Upper lobe of left lung (tissue), 6 donors: ENCODE measurements at regions not wholly inside any gene's neighbourhood (a gene's known extent, or its start where the extent isn't known, plus 50 kb on each side); places are given as distances from the start of the nearest gene placed in this dataset.

Experiments
- ATAC-seq, 2 donors: fragments of 200-7000 bp; cut with Tn5 transposase; one replicate each; pipeline ENCODE4 v1.9.1; 2022; ENCODE audit warnings: mild to moderate bottlenecking in 2 of 2, moderate library complexity in 2 of 2; ENCODE audit not compliant: low FRiP score in 2 of 2
- DNase-seq, 2 donors: peaks; one replicate each; pipeline ENCODE4 v3.0.0-alpha.2; 2019 to 2020
- H3K27ac ChIP-seq, 4 donors: fragments of 200-600 bp; sonication (generic); one replicate each; pipeline ENCODE4 v1.5.1; 2016 to 2019
- H3K27me3 ChIP-seq, 4 donors: fragments of 200-600 bp; sonication (generic); one replicate each; pipeline ENCODE4 v1.5.1; 2017 to 2019
- H3K36me3 ChIP-seq, 4 donors: fragments of 200-600 bp; sonication (generic); one replicate each; pipeline ENCODE4 v1.5.1; 2016 to 2019
- H3K4me1 ChIP-seq, 4 donors: fragments of 200-600 bp; sonication (generic); one replicate each; pipeline ENCODE4 v1.5.1; 2018 to 2019
- H3K4me3 ChIP-seq, 4 donors: fragments of 200-600 bp; sonication (generic); one replicate each; pipeline ENCODE4 v1.5.1; 2017 to 2019; ENCODE audit warnings: mild to moderate bottlenecking in 2 of 4, moderate library complexity in 1 of 4
- H3K9me3 ChIP-seq, 4 donors: fragments of 200-600 bp; sonication (generic); one replicate each; pipeline ENCODE4 v1.5.1; 2018 to 2019
- EP300 ChIP-seq, 4 donors: sonication (generic); formaldehyde crosslinking; IDR thresholded peaks; one replicate each; pipeline ENCODE4 v1.5.1; 2017; ENCODE audit warnings: antibody characterized with exemption in 4 of 4, control low read depth in 2 of 4
- POLR2A ChIP-seq, 4 donors: fragments of 450-650 bp; IDR thresholded peaks; one replicate each; pipeline ENCODE4 v1.5.1; 2016 to 2017; ENCODE audit warnings: antibody characterized with exemption in 4 of 4, mild to moderate bottlenecking in 2 of 4
- POLR2AphosphoS5 ChIP-seq, 2 donors: sonication (generic); formaldehyde crosslinking; IDR thresholded peaks; one replicate each; pipeline ENCODE4 v1.5.1; 2017; ENCODE audit warnings: antibody characterized with exemption in 2 of 2
- WGBS, 2 donors: methylation state at CpG; one replicate each; pipeline ENCODE4 v1.1.5; 2017 to 2018; 5-methylcytosine and 5-hydroxymethylcytosine counted together
- TF ChIP-seq, protein P1 (sequence below), 6 experiments: fragments of 450-650 bp in 4 of 6; fragments of 200-600 bp in 2 of 6; sonication (generic) in 2 of 6; IDR thresholded peaks; one replicate each; pipeline ENCODE4 v1.5.1; 2016 to 2019; ENCODE audit warnings: antibody characterized with exemption in 6 of 6
- donor health status: DM: no; HTN: no; CAD: no; lungs with moderate emphysema.
- donor health status: DM: no; HTN: yes; CAD: no; lungs with severe emphysema.

DNA sequence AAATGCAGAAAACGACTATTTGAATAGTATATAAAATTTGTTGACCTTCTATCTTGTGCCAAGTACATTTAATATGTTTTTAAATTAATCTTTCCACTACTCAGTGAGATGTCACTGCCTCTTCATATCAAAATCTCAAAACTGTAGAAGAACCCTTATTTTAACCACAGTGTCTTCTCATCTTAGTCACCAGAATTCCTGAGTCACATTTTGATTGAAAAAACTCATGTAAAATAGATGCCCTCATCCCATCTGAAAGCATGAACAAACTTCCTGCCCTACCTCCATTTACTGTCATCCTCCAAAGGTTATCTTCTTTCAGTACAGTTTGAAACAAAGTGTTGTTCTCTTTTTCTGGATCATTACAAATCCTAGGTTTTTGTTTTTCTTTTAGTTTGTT lies 1215.4 kb downstream of the PCDH9 start:
- H3K36me3 ChIP-seq, result no peaks in the 10 kb centered on the region
- no peak for DNase-seq
- WGBS, 2 donors, result 42 to 49% methylated on average over 1 of the region's 1 CpG
- no peaks in the 10 kb centered on the region for H3K9me3 ChIP-seq
- ATAC-seq, result no peak
- no peak overlapping the region for H3K4me3 ChIP-seq
- no peaks in the 10 kb centered on the region for H3K4me1 ChIP-seq
- TF ChIP-seq POLR2AphosphoS5 (IDR thresholded peaks at IDR 0.05), result no peak
- TF ChIP-seq POLR2A (IDR thresholded peaks at IDR 0.05), result no peak
- TF ChIP-seq EP300 (IDR thresholded peaks at IDR 0.05), result no peak
- TF ChIP-seq, protein P1, sequence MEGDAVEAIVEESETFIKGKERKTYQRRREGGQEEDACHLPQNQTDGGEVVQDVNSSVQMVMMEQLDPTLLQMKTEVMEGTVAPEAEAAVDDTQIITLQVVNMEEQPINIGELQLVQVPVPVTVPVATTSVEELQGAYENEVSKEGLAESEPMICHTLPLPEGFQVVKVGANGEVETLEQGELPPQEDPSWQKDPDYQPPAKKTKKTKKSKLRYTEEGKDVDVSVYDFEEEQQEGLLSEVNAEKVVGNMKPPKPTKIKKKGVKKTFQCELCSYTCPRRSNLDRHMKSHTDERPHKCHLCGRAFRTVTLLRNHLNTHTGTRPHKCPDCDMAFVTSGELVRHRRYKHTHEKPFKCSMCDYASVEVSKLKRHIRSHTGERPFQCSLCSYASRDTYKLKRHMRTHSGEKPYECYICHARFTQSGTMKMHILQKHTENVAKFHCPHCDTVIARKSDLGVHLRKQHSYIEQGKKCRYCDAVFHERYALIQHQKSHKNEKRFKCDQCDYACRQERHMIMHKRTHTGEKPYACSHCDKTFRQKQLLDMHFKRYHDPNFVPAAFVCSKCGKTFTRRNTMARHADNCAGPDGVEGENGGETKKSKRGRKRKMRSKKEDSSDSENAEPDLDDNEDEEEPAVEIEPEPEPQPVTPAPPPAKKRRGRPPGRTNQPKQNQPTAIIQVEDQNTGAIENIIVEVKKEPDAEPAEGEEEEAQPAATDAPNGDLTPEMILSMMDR (IDR thresholded peaks at IDR 0.05), result no peak
- no peak overlapping the region for H3K27ac ChIP-seq
- H3K27me3 ChIP-seq, result no peaks in the 10 kb centered on the region

- H3K27ac ChIP-seq, result no peak overlapping the region
- DNase-seq (peak in 1 of 2 donors; percentile 70), ATAC-seq (no peak)
- H3K4me1 ChIP-seq, result no peaks in the 10 kb centered on the region
- no peak for TF ChIP-seq POLR2AphosphoS5 (IDR thresholded peaks at IDR 0.05)
- TF ChIP-seq, protein P1 (IDR thresholded peaks at IDR 0.05), result no peak
- no peak for TF ChIP-seq POLR2A (IDR thresholded peaks at IDR 0.05)
- no peak for TF ChIP-seq EP300 (IDR thresholded peaks at IDR 0.05)
- no peaks in the 10 kb centered on the region for H3K36me3 ChIP-seq
- peaks cover 0 to 7% (median 0%) of the 10 kb centered on the region in 4 donors for H3K9me3 ChIP-seq
- H3K4me3 ChIP-seq, result no peak overlapping the region
- H3K27me3 ChIP-seq, result no peaks in the 10 kb centered on the region
- WGBS, 2 donors, result 86 to 97% methylated on average over 20 to 30 of the region's 30 CpGs
These were observed 1220.9 kb downstream of the PCDH9 start for GRCh38 chr13:66009241-66009640.

GRCh38 chr13:66003558-66003957 lies 1226.6 kb downstream of the PCDH9 start:
- Histone ChIP-seq H3K27ac (no peak overlapping the region), H3K27me3 (no peaks in the 10 kb centered on the region), H3K36me3 (no peaks in the 10 kb centered on the region), H3K9me3 (no peaks in the 10 kb centered on the region), H3K4me3 (no peak overlapping the region), H3K4me1 (no peaks in the 10 kb centered on the region)
- no peak for TF ChIP-seq POLR2A (IDR thresholded peaks at IDR 0.05)
- no peak for TF ChIP-seq EP300 (IDR thresholded peaks at IDR 0.05)
- TF ChIP-seq, protein P1 (IDR thresholded peaks at IDR 0.05), result no peak
- no peak for TF ChIP-seq POLR2AphosphoS5 (IDR thresholded peaks at IDR 0.05)
- DNase-seq (no peak), ATAC-seq (no peak)
- 92 to 100% methylated on average over 1 of the region's 1 CpG for WGBS, 2 donors

- DNase-seq (no peak), ATAC-seq (no peak)
- no peak overlapping the region for H3K4me3 ChIP-seq
- 60 to 62% methylated on average over 1 of the region's 1 CpG for WGBS, 2 donors
- no peaks in the 10 kb centered on the region for H3K4me1 ChIP-seq
- TF ChIP-seq POLR2AphosphoS5 (IDR thresholded peaks at IDR 0.05) (no peak), EP300 (IDR thresholded peaks at IDR 0.05) (no peak), POLR2A (IDR thresholded peaks at IDR 0.05) (no peak)
- TF ChIP-seq, protein P1 (IDR thresholded peaks at IDR 0.05), result no peak
- no peaks in the 10 kb centered on the region for H3K27me3 ChIP-seq
- H3K9me3 ChIP-seq, result no peaks in the 10 kb centered on the region
- no peaks in the 10 kb centered on the region for H3K36me3 ChIP-seq
- H3K27ac ChIP-seq, result no peak overlapping the region
These were observed 1229.0 kb downstream of the PCDH9 start for GRCh38 chr13:66001140-66001539.

DNA sequence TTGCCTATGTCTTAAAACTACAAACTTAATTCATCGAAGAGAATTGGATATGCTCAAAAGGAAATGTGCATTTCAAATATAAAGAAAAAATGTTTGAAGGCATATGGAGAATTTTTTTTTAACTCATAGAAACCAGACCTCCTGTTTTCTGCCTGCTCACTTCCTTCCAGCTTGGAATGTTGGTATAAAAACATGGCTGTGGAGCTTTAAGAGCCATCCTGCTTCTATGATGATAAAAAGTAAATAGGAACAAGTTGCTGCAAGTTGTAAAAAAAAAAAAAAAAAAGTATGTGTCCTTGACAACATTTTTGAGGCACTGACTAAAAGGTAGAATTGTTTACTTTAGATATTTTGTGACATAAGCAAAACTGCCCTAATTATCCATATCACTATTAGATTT lies 1230.7 kb downstream of the PCDH9 start:
- Histone ChIP-seq H3K9me3 (no peaks in the 10 kb centered on the region), H3K27ac (no peak overlapping the region), H3K4me3 (no peak overlapping the region), H3K4me1 (no peaks in the 10 kb centered on the region), H3K27me3 (no peaks in the 10 kb centered on the region), H3K36me3 (no peaks in the 10 kb centered on the region)
- TF ChIP-seq POLR2A (IDR thresholded peaks at IDR 0.05) (no peak), POLR2AphosphoS5 (IDR thresholded peaks at IDR 0.05) (no peak), EP300 (IDR thresholded peaks at IDR 0.05) (no peak)
- TF ChIP-seq, protein P1 (IDR thresholded peaks at IDR 0.05), result no peak
- ATAC-seq, result no peak
- no peak for DNase-seq
- 86 to 87% methylated on average over 1 of the region's 1 CpG for whole genome bisulfite sequencing, 2 donors
